Fibroblast of lung (primary cell): ENCODE measurements at regions not wholly inside any gene's neighbourhood (a gene's known extent, or its start where the extent isn't known, plus 50 kb on each side); places are given as distances from the start of the nearest gene placed in this dataset.

Source experiments
- DNase-seq, 2 donors: peaks; one replicate each; pipeline versions ENCODE4 v3.0.0 to v3.0.0-alpha.2; 2010; ENCODE audit warnings: low read depth in 2 of 2
- H2AFZ ChIP-seq: 2 replicates; pipeline ENCODE4 v1.5.1; 2012; ENCODE audit warnings: low read length, control low read depth, inconsistent platforms
- H3K27ac ChIP-seq: 2 replicates; pipeline ENCODE4 v1.5.1; 2011; ENCODE audit warnings: low read length, control low read depth; ENCODE audit not compliant: insufficient read depth
- H3K27me3 ChIP-seq: 2 replicates; pipeline ENCODE4 v1.5.1; 2011; ENCODE audit warnings: mild to moderate bottlenecking, low read length; ENCODE audit not compliant: control insufficient read depth, insufficient read depth
- H3K36me3 ChIP-seq: 2 replicates; pipeline ENCODE4 v1.5.1; 2011; ENCODE audit warnings: low read length; ENCODE audit not compliant: control insufficient read depth, insufficient read depth
- H3K4me1 ChIP-seq: 2 replicates; pipeline ENCODE4 v1.5.1; 2011; ENCODE audit warnings: low read length; ENCODE audit not compliant: control insufficient read depth, insufficient read depth; ENCODE audit errors: extremely low read depth
- H3K4me2 ChIP-seq: 2 replicates; pipeline ENCODE4 v1.5.1; 2011; ENCODE audit warnings: low read length, control low read depth; ENCODE audit not compliant: insufficient read depth; ENCODE audit errors: extremely low read depth
- H3K4me3 ChIP-seq, 4 experiments: fragments of 200-600 bp in 1 of 4; sonication (generic) in 1 of 4; replicated peaks in 1 of 4; 2 replicates each; pipeline ENCODE4 v1.5.1; 2011 to 2016; ENCODE audit warnings: low read length in 4 of 4, low read depth in 3 of 4, mild to moderate bottlenecking in 3 of 4, control low read depth in 2 of 4, inconsistent platforms in 1 of 4, mixed read lengths in 1 of 4; ENCODE audit not compliant: insufficient read depth in 1 of 4; ENCODE audit errors: control extremely low read depth in 1 of 4
- H3K79me2 ChIP-seq: 2 replicates; pipeline ENCODE4 v1.5.1; 2012; ENCODE audit warnings: mild to moderate bottlenecking, low read length, inconsistent platforms; ENCODE audit not compliant: control insufficient read depth, insufficient read depth
- H3K9ac ChIP-seq: 2 replicates; pipeline ENCODE4 v1.5.1; 2011; ENCODE audit warnings: mild to moderate bottlenecking, low read length, control low read depth; ENCODE audit not compliant: insufficient read depth
- H3K9me3 ChIP-seq: 2 replicates; pipeline ENCODE4 v1.5.1; 2012; ENCODE audit warnings: low read depth, low read length; ENCODE audit not compliant: control insufficient read depth, insufficient read depth
- H4K20me1 ChIP-seq: 2 replicates; pipeline ENCODE4 v1.5.1; 2011; ENCODE audit warnings: low read length; ENCODE audit not compliant: control insufficient read depth, insufficient read depth; ENCODE audit errors: extremely low read depth
- CTCF ChIP-seq, 2 donors: IDR thresholded peaks in 1 of 2; conservative IDR thresholded peaks in 1 of 2; 1 replicate in 1 of 2; 2 replicates in 1 of 2; pipeline ENCODE4 v1.5.1; 2011 to 2012; ENCODE audit warnings: low read length in 2 of 2, control low read depth in 1 of 2, inconsistent platforms in 1 of 2, low read depth in 1 of 2, mild to moderate bottlenecking in 1 of 2
- EZH2 ChIP-seq: IDR thresholded peaks from 2 replicates; pipeline ENCODE4 v1.5.1; 2012; ENCODE audit warnings: low read length, control low read depth, mild to moderate bottlenecking; ENCODE audit errors: missing control alignments

DNA sequence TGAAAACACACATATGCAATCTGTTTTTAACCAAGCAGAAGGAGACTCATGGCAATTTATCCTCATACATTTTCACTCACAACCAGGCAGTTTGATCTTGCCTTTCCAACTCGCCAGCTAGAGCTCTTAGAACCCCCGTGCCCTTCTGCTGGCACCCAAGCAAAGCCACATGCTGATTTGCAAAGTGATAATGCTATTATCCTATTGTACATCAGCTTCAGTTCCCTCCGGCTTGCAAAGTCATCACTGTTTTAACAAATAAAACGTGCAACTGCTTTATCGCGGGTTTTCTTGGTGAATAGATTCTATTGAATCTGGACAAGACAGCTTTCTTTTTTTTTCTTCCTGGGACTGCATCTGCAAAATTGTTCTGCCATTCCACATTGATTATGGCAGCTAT lies 314.6 kb downstream of the LNPK start:
- H3K27ac ChIP-seq, result no peak overlapping the region

DNA sequence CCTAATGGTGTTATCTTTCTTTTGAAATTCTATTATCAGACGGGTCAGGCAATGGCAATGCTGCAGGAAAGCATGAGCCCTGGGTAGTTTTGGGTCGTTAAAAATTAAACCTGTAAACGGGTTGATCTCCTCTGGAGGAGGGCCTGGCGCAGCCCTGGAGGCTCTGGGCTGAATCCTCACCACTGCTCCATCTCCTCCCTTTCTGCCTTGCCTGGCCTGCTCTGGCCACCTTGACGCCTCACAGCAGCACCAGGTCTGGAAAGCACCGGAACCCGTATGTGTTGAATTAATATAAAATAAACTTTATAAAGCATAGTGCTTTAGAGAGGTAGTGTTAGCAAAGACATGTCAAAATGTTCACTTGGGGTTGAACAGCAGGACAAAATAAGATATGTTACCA lies 316.1 kb downstream of the LNPK start:
- TF ChIP-seq EZH2 (no peak), CTCF (conservative IDR thresholded peaks at IDR 0.05 in 1 of 2, IDR thresholded peaks at IDR 0.05 in 1 of 2; ENCODE audit: low read depth in 1 of 2, low read length in 2 of 2) (no peak)
- no peak overlapping the region for H3K27ac ChIP-seq
- no peak overlapping the region for H3K4me3 ChIP-seq
- H3K27me3 ChIP-seq, result no peaks in the 10 kb centered on the region
- no peak overlapping the region for H3K9ac ChIP-seq
- no peaks in the 10 kb centered on the region for H3K4me1 ChIP-seq
- DNase-seq, result no peak
- H3K9me3 ChIP-seq, result no peaks in the 10 kb centered on the region
- H2AFZ ChIP-seq, result no peak overlapping the region
- H3K79me2 ChIP-seq, result no peaks in the 10 kb centered on the region
- no peak overlapping the region for H3K4me2 ChIP-seq
- H4K20me1 ChIP-seq, result no peaks in the 10 kb centered on the region
- no peaks in the 10 kb centered on the region for H3K36me3 ChIP-seq

More for the DNA sequence above, 314.6 kb downstream of the LNPK start:
- H3K4me3 ChIP-seq, result no peak overlapping the region
- H2AFZ ChIP-seq, result no peak overlapping the region
- no peak overlapping the region for H3K4me2 ChIP-seq
- H3K9ac ChIP-seq, result no peak overlapping the region
- no peaks in the 10 kb centered on the region for H3K79me2 ChIP-seq
- no peaks in the 10 kb centered on the region for H3K27me3 ChIP-seq
- TF ChIP-seq CTCF (conservative IDR thresholded peaks at IDR 0.05 in 1 of 2, IDR thresholded peaks at IDR 0.05 in 1 of 2; ENCODE audit: low read depth in 1 of 2, low read length in 2 of 2) (no peak), EZH2 (no peak)
- H4K20me1 ChIP-seq, result no peaks in the 10 kb centered on the region
- no peaks in the 10 kb centered on the region for H3K36me3 ChIP-seq
- no peaks in the 10 kb centered on the region for H3K9me3 ChIP-seq
- H3K4me1 ChIP-seq, result no peaks in the 10 kb centered on the region
- DNase-seq, result no peak

- DNase-seq, result no peak
- H2AFZ ChIP-seq, result no peak overlapping the region
Observed at GRCh38 chr2:175684466-175684865, 317.6 kb downstream of the LNPK start.

More at GRCh38 chr2:175684466-175684865, 317.6 kb downstream of the LNPK start:
- Histone ChIP-seq H4K20me1 (no peaks in the 10 kb centered on the region), H3K9ac (no peak overlapping the region), H3K36me3 (no peaks in the 10 kb centered on the region), H3K4me2 (no peak overlapping the region), H3K79me2 (no peaks in the 10 kb centered on the region), H3K9me3 (no peaks in the 10 kb centered on the region), H3K4me1 (no peaks in the 10 kb centered on the region), H3K27me3 (no peaks in the 10 kb centered on the region), H3K4me3 (no peak overlapping the region), H3K27ac (no peak overlapping the region)
- no peak for TF ChIP-seq EZH2
